H9 (cell line): ENCODE measurements at regions not wholly inside any gene's neighbourhood (a gene's known extent, or its start where the extent isn't known, plus 50 kb on each side); places are given as distances from the start of the nearest gene placed in this dataset.

Experiments
- DNase-seq: peaks from one replicate; pipeline ENCODE4 v3.0.0-alpha.2; 2017
- H2AFZ ChIP-seq: one replicate; pipeline ENCODE4 v1.6.1; 2013; ENCODE audit warnings: mild to moderate bottlenecking, low read length, control low read depth, moderate library complexity
- H2AK5ac ChIP-seq: 2 replicates; pipeline ENCODE4 v1.6.1; 2013; ENCODE audit warnings: low read length, control low read depth, mixed read lengths; ENCODE audit not compliant: insufficient read length
- H2BK120ac ChIP-seq: one replicate; pipeline ENCODE4 v1.6.1; 2013; ENCODE audit warnings: low read depth, mild to moderate bottlenecking, low read length, control low read depth, inconsistent platforms; ENCODE audit not compliant: poor library complexity, severe bottlenecking
- H2BK12ac ChIP-seq: 2 replicates; pipeline ENCODE4 v1.6.1; 2013; ENCODE audit warnings: low read length, control low read depth, mixed read lengths, low read depth; ENCODE audit not compliant: insufficient read length
- H2BK15ac ChIP-seq: 2 replicates; pipeline ENCODE4 v1.6.1; 2013; ENCODE audit warnings: low read depth, low read length, control low read depth
- H2BK20ac ChIP-seq: one replicate; pipeline ENCODE4 v1.6.1; 2013; ENCODE audit warnings: low read depth, mild to moderate bottlenecking, low read length, control low read depth, inconsistent platforms; ENCODE audit not compliant: poor library complexity, severe bottlenecking
- H2BK5ac ChIP-seq: 2 replicates; pipeline ENCODE4 v1.6.1; 2013; ENCODE audit warnings: low read length, control low read depth, mixed read lengths; ENCODE audit not compliant: insufficient read length
- H3K14ac ChIP-seq: 2 replicates; pipeline ENCODE4 v1.6.1; 2013; ENCODE audit warnings: low read length, control low read depth; ENCODE audit not compliant: insufficient read depth
- H3K18ac ChIP-seq: 2 replicates; pipeline ENCODE4 v1.6.1; 2013; ENCODE audit warnings: low read depth, mild to moderate bottlenecking, mixed read lengths, low read length, control low read depth; ENCODE audit not compliant: insufficient read length
- H3K23ac ChIP-seq: 2 replicates; pipeline ENCODE4 v1.6.1; 2013; ENCODE audit warnings: low read length, control low read depth, mixed read lengths, low read depth; ENCODE audit not compliant: insufficient read length
- H3K23me2 ChIP-seq: 2 replicates; pipeline ENCODE4 v1.6.1; 2013; ENCODE audit warnings: low read depth, mild to moderate bottlenecking, mixed read lengths, low read length, control low read depth; ENCODE audit not compliant: insufficient read length, poor library complexity, severe bottlenecking
- H3K27ac ChIP-seq: 2 replicates; pipeline ENCODE4 v1.5.1; 2013; ENCODE audit warnings: low read length, control low read depth, mixed read lengths, low read depth; ENCODE audit not compliant: insufficient read length
- H3K27me3 ChIP-seq: 2 replicates; pipeline ENCODE4 v1.6.1; 2013; ENCODE audit warnings: low read length, control low read depth, inconsistent platforms; ENCODE audit not compliant: insufficient read depth
- H3K4ac ChIP-seq: 2 replicates; pipeline ENCODE4 v1.6.1; 2013; ENCODE audit warnings: low read depth, mild to moderate bottlenecking, control low read depth, inconsistent platforms, low read length, moderate library complexity
- H3K4me1 ChIP-seq: 2 replicates; pipeline ENCODE4 v1.6.1; 2013; ENCODE audit warnings: low read length, control low read depth, inconsistent platforms; ENCODE audit not compliant: insufficient read depth
- H3K4me2 ChIP-seq: 2 replicates; pipeline ENCODE4 v1.6.1; 2013; ENCODE audit warnings: low read length, control low read depth, mixed read lengths; ENCODE audit not compliant: insufficient read length, insufficient read depth
- H3K56ac ChIP-seq: 2 replicates; pipeline ENCODE4 v1.6.1; 2013; ENCODE audit warnings: low read depth, mild to moderate bottlenecking, mixed read lengths, low read length, control low read depth; ENCODE audit not compliant: insufficient read length
- H3K79me1 ChIP-seq: 2 replicates; pipeline ENCODE4 v1.6.1; 2013; ENCODE audit warnings: low read depth, mild to moderate bottlenecking, moderate library complexity, low read length, control low read depth, inconsistent platforms; ENCODE audit not compliant: insufficient read depth, poor library complexity, severe bottlenecking
- H3K79me2 ChIP-seq: 2 replicates; pipeline ENCODE4 v1.6.1; 2013; ENCODE audit warnings: low read length, control low read depth, inconsistent platforms; ENCODE audit not compliant: insufficient read depth
- H3K9ac ChIP-seq: 2 replicates; pipeline ENCODE4 v1.6.1; 2013; ENCODE audit warnings: low read length, control low read depth, mixed read lengths; ENCODE audit not compliant: insufficient read length; ENCODE audit errors: extremely low read depth
- H3K9me3 ChIP-seq: one replicate; pipeline ENCODE4 v1.6.1; 2013; ENCODE audit warnings: low read depth, low read length, inconsistent platforms; ENCODE audit not compliant: control insufficient read depth
- H3T11ph ChIP-seq: one replicate; pipeline ENCODE4 v1.6.1; 2013; ENCODE audit warnings: mild to moderate bottlenecking, low read length, control low read depth, inconsistent platforms
- H4K20me1 ChIP-seq: one replicate; pipeline ENCODE4 v1.6.1; 2013; ENCODE audit not compliant: control insufficient read depth, insufficient read length, insufficient read depth
- H4K5ac ChIP-seq: 2 replicates; pipeline ENCODE4 v1.6.1; 2013; ENCODE audit warnings: low read depth, mild to moderate bottlenecking, mixed read lengths, low read length, control low read depth; ENCODE audit not compliant: insufficient read length
- H4K8ac ChIP-seq: replicated peaks from 2 replicates; pipeline ENCODE4 v1.6.1; 2013; ENCODE audit warnings: low read length, control low read depth, mixed read lengths, low read depth; ENCODE audit not compliant: insufficient read length
- H4K91ac ChIP-seq: 2 replicates; pipeline ENCODE4 v1.6.1; 2013; ENCODE audit warnings: low read depth, mild to moderate bottlenecking, moderate library complexity, mixed read lengths, low read length, control low read depth; ENCODE audit not compliant: insufficient read length
- H3K27ac Mint-ChIP-seq, 3 experiments: 2 replicates in 2 of 3; 3 replicates in 1 of 3; pipeline ENCODE4 v1.8.0; 2020 to 2021; ENCODE audit warnings: mixed read lengths in 3 of 3, mild to moderate bottlenecking in 1 of 3, moderate library complexity in 1 of 3
- H3K27me3 Mint-ChIP-seq: 2 replicates; pipeline ENCODE4 v1.8.0; 2021; ENCODE audit warnings: low read depth, mild to moderate bottlenecking, moderate library complexity, mixed read lengths
- H3K36me3 Mint-ChIP-seq, 3 experiments: 2 replicates in 2 of 3; 3 replicates in 1 of 3; pipeline ENCODE4 v1.8.0; 2020 to 2021; ENCODE audit warnings: low read depth in 3 of 3, mixed read lengths in 3 of 3; ENCODE audit not compliant: insufficient read depth in 1 of 3
- H3K4me1 Mint-ChIP-seq, 2 experiments: 2 replicates each; pipeline ENCODE4 v1.8.0; 2020; ENCODE audit warnings: mixed read lengths in 2 of 2
- H3K4me3 Mint-ChIP-seq, 2 experiments: 2 replicates in 1 of 2; 3 replicates in 1 of 2; pipeline ENCODE4 v1.8.0; 2020 to 2021; ENCODE audit warnings: mild to moderate bottlenecking in 2 of 2, mixed read lengths in 2 of 2, moderate library complexity in 1 of 2
- H3K9me3 Mint-ChIP-seq, 2 experiments: 2 replicates in 1 of 2; 3 replicates in 1 of 2; pipeline ENCODE4 v1.8.0; 2020; ENCODE audit warnings: mild to moderate bottlenecking in 2 of 2, mixed read lengths in 2 of 2, moderate library complexity in 1 of 2
- CTCF ChIP-seq: fragments of 200-600 bp; sonication (generic); conservative IDR thresholded peaks from 3 replicates; pipeline ENCODE4 v1.8.0; 2021; ENCODE audit warnings: antibody characterized with exemption, mild to moderate bottlenecking
- WGBS: extraction: QIAGEN DNeasy Blood & Tissue Kit; methylation state at CpG from one replicate; pipeline ENCODE4 v1.1.7; 2013; ENCODE audit warnings: missing lambda C conversion rate, low lambda C conversion rate, mixed read lengths; ENCODE audit not compliant: insufficient read length; ENCODE audit errors: extremely low coverage; 5-methylcytosine and 5-hydroxymethylcytosine counted together

- no peak overlapping the region for H4K91ac ChIP-seq
- no peaks in the 10 kb centered on the region for H3K36me3 Mint-ChIP-seq
- H3K9me3 Mint-ChIP-seq, result no peaks in the 10 kb centered on the region; a peak in 1 of 5 replicates
These were observed 54.8 kb upstream of the CEP295 start for GRCh38 chr11:93606721-93607120.

More at GRCh38 chr11:93606721-93607120, 54.8 kb upstream of the CEP295 start:
- no peak overlapping the region for H3K4ac ChIP-seq
- Mint-ChIP-seq H3K27me3 (no peaks in the 10 kb centered on the region), H3K4me3 (no peak overlapping the region), H3K27ac (no peak overlapping the region), H3K4me1 (peaks cover 21 to 23% of the 10 kb centered on the region in 2 experiments)
- H3K79me1 ChIP-seq, result no peaks in the 10 kb centered on the region
- H3K9me3 ChIP-seq, result no peaks in the 10 kb centered on the region
- no peak overlapping the region for H2BK15ac ChIP-seq
- H3K27me3 ChIP-seq, result no peaks in the 10 kb centered on the region
- H3K27ac ChIP-seq, result no peak overlapping the region
- no peak overlapping the region for H3K4me2 ChIP-seq
- H2BK12ac ChIP-seq, result no peak overlapping the region
- no CpG with 5 or more reads among the region's 3 CpGs for WGBS
- no peak overlapping the region for H3K14ac ChIP-seq
- no peak overlapping the region for H2BK5ac ChIP-seq
- no peak overlapping the region for H2BK20ac ChIP-seq
- no peak for DNase-seq
- no peaks in the 10 kb centered on the region for H3K79me2 ChIP-seq
- H2AFZ ChIP-seq, result no peak overlapping the region
- TF ChIP-seq CTCF, result no peak
- no peaks in the 10 kb centered on the region for H3K23me2 ChIP-seq
- H3K4me1 ChIP-seq, result peaks cover 6% of the 10 kb centered on the region; the same call in 1 of the 2 replicates
- no peak overlapping the region for H3T11ph ChIP-seq
- no peak overlapping the region for H3K23ac ChIP-seq
- H4K8ac ChIP-seq, result no peak overlapping the region
- no peak overlapping the region for H3K9ac ChIP-seq
- H3K56ac ChIP-seq, result no peak overlapping the region
- H2BK120ac ChIP-seq, result no peak overlapping the region
- no peak overlapping the region for H4K5ac ChIP-seq
- H3K18ac ChIP-seq, result no peak overlapping the region
- no peaks in the 10 kb centered on the region for H4K20me1 ChIP-seq
- H2AK5ac ChIP-seq, result no peak overlapping the region
